Adrenal gland (tissue), 9 donors: ENCODE measurements at regions not wholly inside any gene's neighbourhood (a gene's known extent, or its start where the extent isn't known, plus 50 kb on each side); places are given as distances from the start of the nearest gene placed in this dataset.

Experiments
- DNase-seq, 7 donors: peaks; one replicate each; pipeline ENCODE4 v3.0.0-alpha.2; 2019 to 2020
- H3K27ac ChIP-seq, 5 donors: fragments of 200-600 bp; sonication (generic) in 4 of 5; 1 replicate in 3 of 5; 2 replicates in 2 of 5; pipeline versions ENCODE4 v1.5.1 to v1.8.0; 2016 to 2020; ENCODE audit warnings: mild to moderate bottlenecking in 1 of 5
- H3K27me3 ChIP-seq: fragments of 200-600 bp; 2 replicates; pipeline ENCODE4 v1.8.0; 2021
- H3K36me3 ChIP-seq, 2 donors: fragments of 200-600 bp; replicated peaks in 1 of 2; 1 replicate in 1 of 2; 2 replicates in 1 of 2; pipeline versions ENCODE4 v1.5.1 to v1.8.0; 2018 to 2022
- H3K4me1 ChIP-seq, 2 donors: fragments of 200-600 bp; replicated peaks in 1 of 2; 1 replicate in 1 of 2; 2 replicates in 1 of 2; pipeline versions ENCODE4 v1.5.1 to v1.8.0; 2018 to 2021
- H3K4me3 ChIP-seq, 4 donors: fragments of 200-600 bp; sonication (generic) in 3 of 4; one replicate each; pipeline ENCODE4 v1.5.1; 2016 to 2018
- H3K9me3 ChIP-seq, 3 donors: fragments of 200-600 bp; sonication (generic) in 1 of 3; replicated peaks in 1 of 3; 1 replicate in 2 of 3; 2 replicates in 1 of 3; pipeline versions ENCODE4 v1.5.1 to v1.8.0; 2016 to 2021
- POLR2A ChIP-seq, 2 donors: fragments of 450-650 bp; IDR thresholded peaks; one replicate each; pipeline ENCODE4 v1.6.1; 2017; ENCODE audit warnings: antibody characterized with exemption in 2 of 2, mild to moderate bottlenecking in 2 of 2, moderate library complexity in 1 of 2
- WGBS, 4 donors: extraction: QIAGEN DNeasy Blood & Tissue Kit in 2 of 4; methylation state at CpG; one replicate each; pipeline versions ENCODE4 v1.1.5 to v1.1.7; 2013 to 2017; 5-methylcytosine and 5-hydroxymethylcytosine counted together
- intact Hi-C, 2 donors: fragments of 100-400 bp; cut with DNase I; formaldehyde crosslinking; loops; one replicate each; pipeline versions ENCODE4 v1.14.1 to v1.15.0; 2022 to 2023
- TF ChIP-seq, protein P1 (sequence below), 6 experiments: fragments of 450-650 bp in 4 of 6; fragments of 200-600 bp in 2 of 6; sonication (generic) in 1 of 6; IDR thresholded peaks; 1 replicate in 5 of 6; 2 replicates in 1 of 6; pipeline versions ENCODE4 v1.5.1 to v1.8.0; 2016 to 2021; ENCODE audit warnings: antibody characterized with exemption in 6 of 6, mild to moderate bottlenecking in 2 of 6, moderate library complexity in 1 of 6
- donor health status: healthy with polysubstance abuse.
- donor health status: Bipolar disorder and iron deficiency.
- donor health status: DM: yes; HTN: yes; CAD: no.
- donor health status: DM: no; HTN: no; CAD: no.
- donor health status: DM: no; HTN: no; CAD: no.

GRCh38 chr12:80045594-80045993 is 53.7 kb upstream of the OTOGL start:
- no peak for TF ChIP-seq POLR2A (IDR thresholded peaks at IDR 0.05)
- TF ChIP-seq, protein P1, sequence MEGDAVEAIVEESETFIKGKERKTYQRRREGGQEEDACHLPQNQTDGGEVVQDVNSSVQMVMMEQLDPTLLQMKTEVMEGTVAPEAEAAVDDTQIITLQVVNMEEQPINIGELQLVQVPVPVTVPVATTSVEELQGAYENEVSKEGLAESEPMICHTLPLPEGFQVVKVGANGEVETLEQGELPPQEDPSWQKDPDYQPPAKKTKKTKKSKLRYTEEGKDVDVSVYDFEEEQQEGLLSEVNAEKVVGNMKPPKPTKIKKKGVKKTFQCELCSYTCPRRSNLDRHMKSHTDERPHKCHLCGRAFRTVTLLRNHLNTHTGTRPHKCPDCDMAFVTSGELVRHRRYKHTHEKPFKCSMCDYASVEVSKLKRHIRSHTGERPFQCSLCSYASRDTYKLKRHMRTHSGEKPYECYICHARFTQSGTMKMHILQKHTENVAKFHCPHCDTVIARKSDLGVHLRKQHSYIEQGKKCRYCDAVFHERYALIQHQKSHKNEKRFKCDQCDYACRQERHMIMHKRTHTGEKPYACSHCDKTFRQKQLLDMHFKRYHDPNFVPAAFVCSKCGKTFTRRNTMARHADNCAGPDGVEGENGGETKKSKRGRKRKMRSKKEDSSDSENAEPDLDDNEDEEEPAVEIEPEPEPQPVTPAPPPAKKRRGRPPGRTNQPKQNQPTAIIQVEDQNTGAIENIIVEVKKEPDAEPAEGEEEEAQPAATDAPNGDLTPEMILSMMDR (IDR thresholded peaks at IDR 0.05) = no peak
- DNase-seq = no peak
- Histone ChIP-seq H3K4me3 (no peak overlapping the region), H3K27ac (no peak overlapping the region), H3K9me3 (no peaks in the 10 kb centered on the region), H3K36me3 (no peaks in the 10 kb centered on the region), H3K4me1 (no peaks in the 10 kb centered on the region), H3K27me3 (no peaks in the 10 kb centered on the region)
- intact Hi-C loops = no loop called here
- WGBS, 4 donors = 78 to 85% (median 81%) methylated on average over 3 of the region's 3 CpGs

GRCh38 chr12:80044694-80045046 is 54.7 kb upstream of the OTOGL start:
- no peaks in the 10 kb centered on the region for H3K4me1 ChIP-seq
- no peaks in the 10 kb centered on the region for H3K9me3 ChIP-seq
- no peaks in the 10 kb centered on the region for H3K27me3 ChIP-seq
- no peak overlapping the region for H3K27ac ChIP-seq
- intact Hi-C loops = no loop called here
- DNase-seq = peak in 2 of 7 donors; percentile 10 to 17
- no peaks in the 10 kb centered on the region for H3K36me3 ChIP-seq
- WGBS, 4 donors = 55 to 83% (median 69%) methylated on average over 1 of the region's 1 CpG
- H3K4me3 ChIP-seq = no peak overlapping the region
- no peak for TF ChIP-seq POLR2A (IDR thresholded peaks at IDR 0.05)
- TF ChIP-seq, protein P1 (IDR thresholded peaks at IDR 0.05) = no peak

GRCh38 chr12:80041692-80042091 is 57.6 kb upstream of the OTOGL start:
- Histone ChIP-seq H3K4me1 (no peaks in the 10 kb centered on the region), H3K36me3 (no peaks in the 10 kb centered on the region), H3K9me3 (no peaks in the 10 kb centered on the region), H3K27me3 (no peaks in the 10 kb centered on the region), H3K4me3 (no peak overlapping the region), H3K27ac (no peak overlapping the region)
- 41 to 58% (median 49%) methylated on average over 4 of the region's 4 CpGs for WGBS, 4 donors
- intact Hi-C loops = no loop called here
- no peak for DNase-seq
- TF ChIP-seq POLR2A (IDR thresholded peaks at IDR 0.05) = no peak
- TF ChIP-seq, protein P1 (IDR thresholded peaks at IDR 0.05) = no peak

GRCh38 chr12:80041071-80041470 is 58.3 kb upstream of the OTOGL start:
- Histone ChIP-seq H3K27ac (no peak overlapping the region), H3K9me3 (no peaks in the 10 kb centered on the region), H3K36me3 (no peaks in the 10 kb centered on the region), H3K27me3 (no peaks in the 10 kb centered on the region), H3K4me3 (no peak overlapping the region), H3K4me1 (no peaks in the 10 kb centered on the region)
- no peak for DNase-seq
- intact Hi-C loops = no loop called here
- TF ChIP-seq, protein P1 (IDR thresholded peaks at IDR 0.05) = no peak
- TF ChIP-seq POLR2A (IDR thresholded peaks at IDR 0.05) = no peak
- WGBS, 4 donors = 80 to 94% (median 91%) methylated on average over 2 of the region's 2 CpGs
